B cell (primary cell): ENCODE measurements at regions not wholly inside any gene's neighbourhood (a gene's known extent, or its start where the extent isn't known, plus 50 kb on each side); places are given as distances from the start of the nearest gene placed in this dataset.

ENCODE experiments used
- ATAC-seq: fragments of 200-7000 bp; cut with Tn5 transposase; one replicate; pipeline ENCODE4 v1.10.0; 2021; ENCODE audit warnings: low read depth, mild to moderate bottlenecking, moderate number of reproducible peaks, moderate library complexity
- CTCF ChIA-PET: fragments of 350-600 bp; sonication (Branson Sonifier 250); formaldehyde crosslinking; loops from one replicate; lab custom pipeline; 2021; ENCODE audit warnings: antibody characterized with exemption, inconsistent platforms; lab: Charles Lee
- POLR2A ChIA-PET: fragments of 350-600 bp; sonication (Branson Sonifier 250); formaldehyde crosslinking; loops from one replicate; lab custom pipeline; 2021; ENCODE audit warnings: antibody characterized with exemption; lab: Charles Lee
- DNase-seq: peaks from one replicate; pipeline ENCODE4 v3.0.0; 2013
- H2AFZ ChIP-seq: 2 replicates; pipeline ENCODE4 v1.6.1; 2012; ENCODE audit warnings: mild to moderate bottlenecking, low read depth, low read length; ENCODE audit not compliant: insufficient read depth, poor library complexity, severe bottlenecking
- H3K27ac ChIP-seq, 2 donors: 1 replicate in 1 of 2; 2 replicates in 1 of 2; pipeline ENCODE4 v1.5.1; 2012 to 2013; ENCODE audit warnings: low read length in 2 of 2, mild to moderate bottlenecking in 2 of 2, moderate library complexity in 1 of 2
- H3K27me3 ChIP-seq, 4 experiments: fragments of 200-600 bp in 1 of 4; sonication (generic) in 1 of 4; replicated peaks in 1 of 4; 1 replicate in 2 of 4; 2 replicates in 2 of 4; pipeline versions ENCODE4 v1.6.1 to v1.7.0; 2013 to 2016; ENCODE audit warnings: low read length in 3 of 4, mild to moderate bottlenecking in 2 of 4, mixed read lengths in 1 of 4, moderate library complexity in 1 of 4; ENCODE audit not compliant: insufficient read depth in 4 of 4, control insufficient read depth in 3 of 4; ENCODE audit errors: control extremely low read depth in 1 of 4
- H3K36me3 ChIP-seq, 2 experiments: replicated peaks in 1 of 2; 1 replicate in 1 of 2; 2 replicates in 1 of 2; pipeline versions ENCODE4 v1.6.1 to v1.7.1; 2013; ENCODE audit warnings: low read length in 1 of 2; ENCODE audit not compliant: insufficient read depth in 2 of 2, control insufficient read depth in 1 of 2; ENCODE audit errors: control extremely low read depth in 1 of 2, extremely low read depth in 1 of 2
- H3K4me1 ChIP-seq, 2 donors: fragments of 200-600 bp in 1 of 2; sonication (generic) in 1 of 2; 1 replicate in 1 of 2; 2 replicates in 1 of 2; pipeline versions ENCODE4 v1.5.1 to v1.6.1; 2013 to 2017; ENCODE audit warnings: low read length in 2 of 2; ENCODE audit not compliant: control insufficient read depth in 2 of 2, insufficient read depth in 2 of 2
- H3K4me2 ChIP-seq: replicated peaks from 2 replicates; pipeline ENCODE3; 2012; ENCODE audit warnings: mild to moderate bottlenecking, low read depth, low read length; ENCODE audit not compliant: poor library complexity, severe bottlenecking
- H3K4me3 ChIP-seq, 5 experiments: fragments of 200-600 bp in 1 of 5; sonication (generic) in 1 of 5; 1 replicate in 3 of 5; 2 replicates in 2 of 5; pipeline versions ENCODE4 v1.5.1 to v1.7.0; 2011 to 2016; ENCODE audit warnings: low read length in 4 of 5, mild to moderate bottlenecking in 4 of 5, low read depth in 2 of 5, control low read depth in 1 of 5, moderate library complexity in 1 of 5; ENCODE audit not compliant: insufficient read depth in 1 of 5; ENCODE audit errors: control extremely low read depth in 1 of 5, extremely low read depth in 1 of 5
- H3K79me2 ChIP-seq: fragments of 200-600 bp; sonication (generic); one replicate; pipeline ENCODE4 v1.6.0; 2016; ENCODE audit warnings: low read length; ENCODE audit not compliant: control insufficient read depth, insufficient read depth
- H3K9ac ChIP-seq: fragments of 200-600 bp; sonication (generic); 2 replicates; pipeline ENCODE4 v1.6.1; 2017; ENCODE audit warnings: mild to moderate bottlenecking, low read length, moderate library complexity
- H3K9me3 ChIP-seq, 3 donors: one replicate each; pipeline versions ENCODE4 v1.6.1 to v1.7.1; 2013; ENCODE audit warnings: low read length in 2 of 3; ENCODE audit not compliant: control insufficient read depth in 2 of 3, insufficient read depth in 1 of 3; ENCODE audit errors: control extremely low read depth in 1 of 3
- H4K20me1 ChIP-seq: 2 replicates; pipeline ENCODE4 v1.6.0; 2012; ENCODE audit warnings: mild to moderate bottlenecking, low read length; ENCODE audit not compliant: insufficient read depth, control insufficient read depth, poor library complexity, severe bottlenecking
- H3K27ac Mint-ChIP-seq: one replicate; pipeline ENCODE4 v1.8.0; 2021; ENCODE audit warnings: mixed read lengths
- H3K27me3 Mint-ChIP-seq: one replicate; pipeline ENCODE4 v1.8.0; 2021; ENCODE audit warnings: mixed read lengths
- H3K4me1 Mint-ChIP-seq: one replicate; pipeline ENCODE4 v1.8.0; 2021; ENCODE audit warnings: mixed read lengths
- H3K4me3 Mint-ChIP-seq: one replicate; pipeline ENCODE4 v1.8.0; 2021; ENCODE audit warnings: mixed read lengths
- H3K9me3 Mint-ChIP-seq: one replicate; pipeline ENCODE4 v1.8.0; 2022; ENCODE audit warnings: mixed read lengths; ENCODE audit not compliant: insufficient read depth
- CTCF ChIP-seq: fragments of 200-600 bp; IDR thresholded peaks from one replicate; pipeline ENCODE4 v1.8.0; 2022; ENCODE audit warnings: antibody characterized with exemption, mild to moderate bottlenecking
- EZH2 ChIP-seq: IDR thresholded peaks from 2 replicates; pipeline ENCODE4 v1.6.1; 2012; ENCODE audit warnings: borderline replicate concordance, low read depth, mild to moderate bottlenecking, moderate library complexity, low read length; ENCODE audit not compliant: insufficient read depth, poor library complexity, severe bottlenecking
- WGBS: methylation state at CpG from one replicate; pipeline ENCODE4 v1.1.5; 2013; ENCODE audit warnings: missing lambda C conversion rate; ENCODE audit not compliant: insufficient coverage; 5-methylcytosine and 5-hydroxymethylcytosine counted together
- intact Hi-C: fragments of 100-400 bp; cut with micrococcal nuclease; formaldehyde crosslinking; loops from one replicate; pipeline ENCODE4 v1.10.0; 2022

- ChIA-PET POLR2A (no interaction called here), CTCF (no interaction called here)
- no peaks in the 10 kb centered on the region for H3K9me3 ChIP-seq
- H3K9ac ChIP-seq: no peak overlapping the region
- Mint-ChIP-seq H3K4me3 (no peak overlapping the region), H3K27me3 (peaks cover 3% of the 10 kb centered on the region), H3K4me1 (no peaks in the 10 kb centered on the region), H3K27ac (no peak overlapping the region), H3K9me3 (no peaks in the 10 kb centered on the region)
- H4K20me1 ChIP-seq: no peaks in the 10 kb centered on the region
- H3K79me2 ChIP-seq: no peaks in the 10 kb centered on the region
- ATAC-seq (no peak), DNase-seq (no peak)
- H3K4me2 ChIP-seq: no peak overlapping the region
- intact Hi-C loops: no loop called here
- no peaks in the 10 kb centered on the region for H3K36me3 ChIP-seq
- H3K4me1 ChIP-seq: no peaks in the 10 kb centered on the region
- TF ChIP-seq EZH2 (no peak), CTCF (no peak)
- H3K4me3 ChIP-seq: no peak overlapping the region
- no peak overlapping the region for H3K27ac ChIP-seq
- H3K27me3 ChIP-seq: no peaks in the 10 kb centered on the region
- no CpG with 5 or more reads among the region's 2 CpGs for WGBS
- H2AFZ ChIP-seq: no peak overlapping the region
These were observed 670.2 kb downstream of the RFPL4B start for GRCh38 chr6:113017353-113017752.

- CTCF ChIA-PET: no interaction called here
- Mint-ChIP-seq H3K27me3 (peaks cover 3% of the 10 kb centered on the region), H3K4me1 (no peaks in the 10 kb centered on the region), H3K9me3 (no peaks in the 10 kb centered on the region), H3K4me3 (no peak overlapping the region), H3K27ac (no peak overlapping the region)
- intact Hi-C loops: no loop called here
- Histone ChIP-seq H3K9ac (no peak overlapping the region), H3K79me2 (no peaks in the 10 kb centered on the region), H3K4me1 (no peaks in the 10 kb centered on the region), H2AFZ (no peak overlapping the region), H3K27ac (no peak overlapping the region), H3K4me2 (no peak overlapping the region), H3K36me3 (no peaks in the 10 kb centered on the region), H4K20me1 (no peaks in the 10 kb centered on the region), H3K4me3 (no peak overlapping the region), H3K9me3 (no peaks in the 10 kb centered on the region), H3K27me3 (no peaks in the 10 kb centered on the region)
- TF ChIP-seq CTCF (no peak), EZH2 (no peak)
- WGBS: 100% methylated on average over 1 of the region's 5 CpGs
- no peak for ATAC-seq
- POLR2A ChIA-PET: no interaction called here
- no peak for DNase-seq
These were observed 671.4 kb downstream of the RFPL4B start for GRCh38 chr6:113018351-113019151.
